Astrocyte of the hippocampus (primary cell): ENCODE measurements at regions not wholly inside any gene's neighbourhood (a gene's known extent, or its start where the extent isn't known, plus 50 kb on each side); places are given as distances from the start of the nearest gene placed in this dataset.
A peak's percentile ranks its signal among the peaks of the same experiment; 100 is the strongest.
"Not testable (repeated sequence)": the region's sequence is repeated elsewhere in the genome, so short reads cannot be mapped to it uniquely, and the experiment has no call there.

ENCODE experiments used
- DNase-seq: peaks from one replicate; pipeline ENCODE4 v3.0.0; 2011; ENCODE audit warnings: low read depth, low spot score

DNA sequence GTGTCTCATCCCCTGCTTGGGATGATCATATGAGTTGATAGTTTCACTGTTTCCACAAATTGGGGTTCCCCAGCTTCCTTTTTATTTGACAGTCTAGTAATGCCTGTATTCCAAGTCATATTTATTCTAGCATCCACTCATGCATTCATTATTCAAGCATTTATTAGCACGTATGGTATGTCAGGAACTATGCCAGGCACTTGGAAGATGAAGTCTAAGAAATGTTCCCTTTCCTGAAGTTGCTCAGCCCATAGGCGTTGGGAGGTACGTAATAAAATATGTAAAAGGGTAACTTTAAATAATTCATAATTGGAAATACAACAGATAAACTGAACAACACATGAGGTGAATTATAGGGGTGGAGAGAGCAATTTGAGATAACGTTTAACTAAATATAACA, 338.0 kb upstream of the MAF start:
- DNase-seq, result no peak

- DNase-seq, result not testable (repeated sequence)
These were observed 337.1 kb upstream of the MAF start for GRCh38 chr16:79937671-79938070.

DNA sequence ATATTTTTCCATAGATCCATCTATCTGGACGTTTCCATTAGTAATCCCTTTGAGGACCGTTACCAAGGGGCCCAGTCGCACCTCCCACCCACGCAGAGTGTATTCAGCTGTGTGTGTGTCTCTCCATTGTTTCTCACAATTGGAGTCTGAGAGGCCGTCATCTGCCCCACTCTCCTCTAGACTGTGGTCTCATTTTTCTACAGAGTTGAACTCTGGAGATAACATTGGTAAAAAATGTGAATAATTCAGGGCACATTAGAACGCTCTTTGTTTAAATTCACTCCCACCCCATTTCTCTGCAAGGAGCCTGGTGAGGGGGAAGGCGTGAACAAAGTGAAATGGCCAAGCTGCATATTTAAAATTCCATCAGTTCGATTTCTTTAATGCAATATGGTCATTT, 333.1 kb upstream of the MAF start:
- peak; percentile 29 for DNase-seq

- peak; percentile 6 for DNase-seq
These were observed 332.0 kb upstream of the MAF start for GRCh38 chr16:79932572-79932971.

- no peak for DNase-seq
These were observed 331.2 kb upstream of the MAF start for GRCh38 chr16:79931721-79932120.

DNA sequence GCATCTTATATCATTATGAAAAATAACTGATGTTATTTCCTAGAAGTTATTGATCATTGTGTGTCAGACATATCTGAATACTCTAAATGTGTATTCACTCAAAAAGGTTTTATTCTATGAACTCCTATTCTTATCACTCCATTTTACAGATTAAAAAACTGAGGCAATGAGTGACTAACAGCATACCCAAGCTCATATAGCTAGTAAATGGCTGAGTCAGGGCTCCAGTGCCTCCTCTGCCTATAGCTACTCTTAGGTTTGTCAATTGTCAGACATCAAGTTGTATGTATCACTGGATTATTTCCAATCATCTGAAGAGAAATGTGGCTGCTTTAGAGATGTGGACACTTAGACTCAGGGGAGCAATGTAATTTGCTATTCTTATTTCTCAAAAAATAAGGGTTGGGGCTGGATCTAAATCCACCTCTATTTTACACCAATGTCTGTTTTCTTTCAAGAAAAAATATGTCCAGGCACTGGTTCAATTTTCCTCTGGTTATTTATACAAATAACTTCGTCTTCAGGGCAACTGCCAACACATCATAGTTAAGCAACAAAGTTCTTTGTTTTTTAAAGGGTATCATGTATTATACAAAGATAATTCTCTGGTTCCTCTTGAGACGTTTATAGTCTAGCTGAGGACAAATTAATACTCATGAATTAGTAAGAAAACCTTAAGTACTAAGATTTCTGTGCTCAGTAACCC, 328.9 kb upstream of the MAF start:
- no peak for DNase-seq

DNA sequence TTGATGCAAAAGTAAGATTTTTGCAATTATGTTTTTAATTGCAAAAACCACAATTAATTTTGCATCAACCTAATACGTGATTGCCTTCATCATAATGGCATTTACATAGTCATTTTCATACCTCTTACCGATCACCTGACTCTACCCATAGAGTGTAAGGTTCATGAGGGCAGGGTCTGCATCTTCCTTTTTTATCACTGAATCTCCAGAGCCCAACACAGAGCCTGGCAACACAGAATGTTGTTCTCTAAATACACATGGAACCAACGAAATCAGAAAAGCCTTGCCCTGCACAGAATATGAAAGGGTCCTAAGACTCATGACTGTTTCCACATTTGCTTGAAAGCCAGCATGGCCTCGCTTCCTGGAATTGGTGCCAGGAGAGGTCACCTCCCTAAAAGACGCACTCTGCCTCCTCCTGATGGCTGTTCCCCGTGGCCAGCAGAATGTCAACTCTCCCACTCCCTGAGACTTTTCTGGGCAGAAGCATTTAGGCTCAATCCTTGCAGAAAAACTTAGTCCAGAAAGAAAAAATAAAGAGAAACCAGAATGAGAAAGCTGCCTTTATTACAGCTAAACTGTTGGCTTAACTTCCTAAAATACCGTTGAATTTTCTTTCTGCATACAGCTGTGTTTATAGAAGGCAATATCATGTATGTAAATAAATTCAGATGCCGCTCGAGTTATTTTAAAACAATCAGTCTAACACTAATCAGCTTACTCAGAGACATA, 327.8 kb upstream of the MAF start:
- no peak for DNase-seq

- no peak for DNase-seq
These were observed 326.1 kb upstream of the MAF start for GRCh38 chr16:79926451-79927205.

GRCh38 chr16:79923431-79923830, 322.9 kb upstream of the MAF start:
- DNase-seq, result no peak

- no peak for DNase-seq
These were observed 320.1 kb upstream of the MAF start for GRCh38 chr16:79920685-79921084.

- DNase-seq, result no peak
These were observed 318.4 kb upstream of the MAF start for GRCh38 chr16:79918916-79919315.

- no peak for DNase-seq
These were observed 315.2 kb upstream of the MAF start for GRCh38 chr16:79915761-79916160.

DNA sequence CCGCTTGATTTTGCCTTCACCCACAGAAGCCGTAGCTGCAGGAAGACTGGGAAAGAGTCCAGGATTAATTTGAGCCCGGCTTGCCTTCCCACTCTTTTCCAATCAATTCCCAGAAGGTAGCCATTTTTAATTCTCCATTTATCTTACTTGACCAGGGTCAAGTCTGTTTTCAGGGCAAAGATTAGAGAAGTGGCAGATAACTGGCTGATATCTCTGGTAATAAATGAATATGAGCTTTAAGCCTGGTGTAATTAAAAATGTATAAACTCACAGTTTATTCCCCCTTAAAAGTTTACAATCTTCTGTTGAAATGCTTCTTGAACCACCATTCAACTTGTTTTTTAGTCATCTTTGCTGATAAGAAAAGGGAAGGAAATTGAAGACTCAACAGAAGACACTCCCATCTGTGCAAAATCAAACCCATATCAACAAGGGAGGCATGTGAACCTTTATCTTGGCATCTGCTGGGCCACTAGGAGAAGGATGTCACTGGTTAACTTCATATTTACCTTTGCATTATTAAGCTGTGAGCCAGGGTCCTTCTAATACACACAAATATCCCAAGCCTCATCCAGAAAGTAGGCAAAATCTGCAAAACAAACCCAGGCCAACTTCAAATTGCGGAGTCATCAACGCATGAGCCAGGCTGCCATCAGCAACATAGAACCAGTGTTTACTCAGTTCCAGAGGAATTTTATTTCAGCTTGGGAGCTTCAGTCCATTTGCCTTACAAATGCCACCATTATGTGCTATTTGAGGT, 314.6 kb upstream of the MAF start:
- DNase-seq, result no peak

DNA sequence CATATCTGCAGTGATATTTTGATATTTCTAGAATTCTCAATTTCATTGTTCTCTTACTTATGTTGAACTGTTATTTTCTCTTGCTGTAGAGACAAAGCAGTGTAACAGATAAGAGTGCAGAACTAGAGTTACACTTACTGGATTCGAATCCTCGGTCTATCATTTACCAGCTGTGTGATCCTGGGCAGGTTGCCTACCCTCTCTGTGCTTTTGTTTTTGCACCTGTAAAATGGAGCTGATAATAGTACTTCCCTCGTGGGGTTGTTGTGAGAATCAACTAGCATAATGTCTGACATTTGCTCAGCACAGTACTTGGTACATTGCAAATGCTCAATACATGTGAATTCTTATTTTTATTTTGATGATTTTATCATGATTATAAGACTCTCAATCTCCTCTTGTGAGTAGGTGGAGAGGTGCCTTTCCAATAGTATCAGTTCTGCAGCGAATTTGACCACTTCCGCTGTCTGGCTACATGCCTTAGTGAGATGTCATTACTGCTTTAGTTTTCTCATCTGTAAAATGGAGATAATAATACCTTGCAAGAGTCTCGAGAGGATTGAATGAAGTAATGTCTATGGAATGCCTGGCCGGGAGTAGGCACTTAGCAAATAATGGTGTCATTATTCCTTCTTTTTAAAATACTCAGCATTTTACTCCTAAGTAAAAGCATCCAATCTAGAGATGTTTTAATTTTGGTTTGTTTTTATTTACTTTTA, 312.2 kb upstream of the MAF start:
- DNase-seq, result no peak

- no peak for DNase-seq
These were observed 311.1 kb upstream of the MAF start for GRCh38 chr16:79911660-79912059.

DNA sequence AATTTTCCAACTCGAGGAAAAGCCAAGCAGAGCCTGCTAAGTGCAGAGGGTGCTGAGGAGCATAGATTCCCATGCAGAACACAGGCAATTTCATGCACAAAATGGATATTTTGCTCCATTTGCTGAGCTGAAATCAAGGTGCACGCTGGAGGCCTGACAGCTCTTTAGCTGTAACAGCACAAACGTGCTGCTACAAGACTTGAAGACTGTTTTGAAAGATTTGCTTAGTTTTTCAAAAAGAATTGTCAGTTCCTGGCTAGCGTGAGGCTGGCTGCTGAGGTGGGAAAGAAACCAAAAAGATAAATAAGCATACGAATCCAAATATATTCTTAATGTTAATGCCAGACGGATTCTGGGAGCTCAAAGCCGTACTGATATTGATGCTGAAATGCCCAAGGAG, 309.0 kb upstream of the MAF start:
- no peak for DNase-seq

- DNase-seq, result no peak
These were observed 302.9 kb upstream of the MAF start for GRCh38 chr16:79903471-79903870.

DNA sequence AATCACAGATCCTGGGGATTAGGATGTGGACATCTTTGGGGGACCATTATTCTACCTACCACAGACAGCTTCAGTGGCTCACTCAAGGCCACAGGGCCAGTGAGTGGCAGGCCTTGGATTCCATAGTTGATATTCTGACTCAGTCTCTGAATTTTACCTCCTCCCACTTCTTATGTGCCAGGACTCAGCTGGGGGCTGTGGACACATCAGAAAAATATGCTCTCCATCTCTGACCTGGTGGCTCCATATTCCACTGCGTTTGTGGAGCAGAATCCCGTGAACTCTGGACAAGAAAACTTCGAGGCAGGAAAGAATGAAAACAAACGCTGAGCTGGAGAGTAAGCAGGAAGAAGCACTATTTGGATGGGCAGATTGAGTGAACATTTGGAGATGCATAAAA, 301.8 kb upstream of the MAF start:
- DNase-seq, result peak; percentile 34

DNA sequence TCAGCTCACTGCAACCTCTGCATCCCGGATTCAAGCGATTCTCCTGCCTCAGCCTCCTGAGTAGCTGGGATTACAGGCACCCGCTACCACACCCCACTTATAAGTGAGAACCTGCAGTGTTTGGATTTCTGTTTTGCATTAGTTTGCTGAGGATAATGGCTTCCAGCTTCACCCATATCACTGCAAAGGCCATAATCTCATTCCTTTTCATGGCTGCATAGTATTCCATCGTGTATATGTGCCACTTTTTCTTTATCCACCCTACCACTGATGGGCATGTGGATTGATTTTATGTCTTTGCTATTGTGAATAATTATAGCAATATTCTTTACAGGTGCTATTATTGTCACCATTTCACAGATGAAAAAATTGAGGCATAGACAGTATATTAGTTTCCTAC, 301.0 kb upstream of the MAF start:
- DNase-seq, result no peak

DNA sequence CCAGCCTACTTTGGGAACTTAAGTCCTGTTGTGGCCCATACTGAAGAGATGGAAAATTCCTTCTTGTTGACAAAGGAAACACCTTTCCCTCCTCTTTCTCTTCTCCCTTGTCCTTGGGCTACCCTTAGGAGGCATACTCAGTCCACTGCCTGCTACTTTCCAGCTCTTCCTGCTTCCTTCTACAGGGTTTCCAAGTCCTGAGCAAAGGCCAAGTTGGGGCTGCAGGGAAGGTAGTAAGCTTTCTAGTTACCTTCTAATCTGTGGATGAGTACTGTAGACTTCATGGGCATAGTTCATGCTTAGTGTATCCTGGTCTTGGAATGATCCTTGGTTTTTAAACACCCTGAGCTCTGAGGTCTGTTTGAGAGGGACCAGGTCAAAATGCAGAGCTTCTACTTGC, 299.2 kb upstream of the MAF start:
- no peak for DNase-seq

DNA sequence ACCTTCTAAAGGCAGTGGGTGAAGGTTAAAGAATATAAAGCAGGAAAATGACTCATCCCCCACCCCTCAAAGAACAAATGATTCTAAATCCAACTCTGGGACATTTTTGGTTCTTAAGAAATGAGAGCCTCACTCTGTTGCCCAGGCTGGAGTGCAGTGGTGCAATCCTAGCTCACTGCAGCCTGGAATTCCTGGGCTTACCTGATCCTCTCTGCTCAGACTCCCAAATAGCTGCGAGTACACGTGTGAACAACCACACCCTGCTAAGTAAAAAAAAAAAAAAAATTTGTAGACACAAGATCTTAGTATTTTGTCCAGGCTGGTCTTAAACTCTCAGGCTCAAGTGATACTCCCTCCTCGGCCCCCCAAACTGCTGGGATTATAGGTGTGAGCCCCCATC, 298.8 kb upstream of the MAF start:
- no peak for DNase-seq
